Mucosa of descending colon (tissue), 3 donors: ENCODE measurements at regions not wholly inside any gene's neighbourhood (a gene's known extent, or its start where the extent isn't known, plus 50 kb on each side); places are given as distances from the start of the nearest gene placed in this dataset.

Experiments
- ATAC-seq: fragments of 200-7000 bp; cut with Tn5 transposase; one replicate; pipeline ENCODE4 v1.9.1; 2020; ENCODE audit warnings: mild to moderate bottlenecking, moderate library complexity
- DNase-seq, 3 donors: peaks; one replicate each; pipeline ENCODE4 v3.0.0-alpha.2; 2020
- H3K36me3 ChIP-seq: fragments of 200-600 bp; one replicate; pipeline ENCODE4 v1.8.0; 2021; ENCODE audit warnings: low read depth, mild to moderate bottlenecking
- H3K4me1 ChIP-seq: fragments of 200-600 bp; one replicate; pipeline ENCODE4 v1.8.0; 2021; ENCODE audit warnings: low read depth, mild to moderate bottlenecking
- H3K4me3 ChIP-seq: fragments of 200-600 bp; one replicate; pipeline ENCODE4 v1.8.0; 2021; ENCODE audit warnings: mild to moderate bottlenecking
- H3K9me3 ChIP-seq: fragments of 200-600 bp; one replicate; pipeline ENCODE4 v1.8.0; 2021; ENCODE audit warnings: mild to moderate bottlenecking
- intact Hi-C, 2 donors: fragments of 100-400 bp; cut with DNase I in 1 of 2; cut with micrococcal nuclease in 1 of 2; formaldehyde crosslinking; loops; one replicate each; pipeline versions ENCODE4 v1.11.0 to v1.11.1; 2022; cut with DNase I, micrococcal nuclease
- TF ChIP-seq, protein P1 (sequence below): fragments of 200-600 bp; IDR thresholded peaks from one replicate; pipeline ENCODE4 v1.8.0; 2022; ENCODE audit warnings: antibody characterized with exemption, mild to moderate bottlenecking
- donor health status: DM: no; HTN: no; CAD: no; lungs with moderate emphysema.
- donor health status: DM: no; HTN: no; CAD: no.
- donor health status: DM: no; HTN: yes; CAD: no.

GRCh38 chr5:171606414-171607024, 179.1 kb upstream of the SMIM23 start:
- TF ChIP-seq, protein P1, sequence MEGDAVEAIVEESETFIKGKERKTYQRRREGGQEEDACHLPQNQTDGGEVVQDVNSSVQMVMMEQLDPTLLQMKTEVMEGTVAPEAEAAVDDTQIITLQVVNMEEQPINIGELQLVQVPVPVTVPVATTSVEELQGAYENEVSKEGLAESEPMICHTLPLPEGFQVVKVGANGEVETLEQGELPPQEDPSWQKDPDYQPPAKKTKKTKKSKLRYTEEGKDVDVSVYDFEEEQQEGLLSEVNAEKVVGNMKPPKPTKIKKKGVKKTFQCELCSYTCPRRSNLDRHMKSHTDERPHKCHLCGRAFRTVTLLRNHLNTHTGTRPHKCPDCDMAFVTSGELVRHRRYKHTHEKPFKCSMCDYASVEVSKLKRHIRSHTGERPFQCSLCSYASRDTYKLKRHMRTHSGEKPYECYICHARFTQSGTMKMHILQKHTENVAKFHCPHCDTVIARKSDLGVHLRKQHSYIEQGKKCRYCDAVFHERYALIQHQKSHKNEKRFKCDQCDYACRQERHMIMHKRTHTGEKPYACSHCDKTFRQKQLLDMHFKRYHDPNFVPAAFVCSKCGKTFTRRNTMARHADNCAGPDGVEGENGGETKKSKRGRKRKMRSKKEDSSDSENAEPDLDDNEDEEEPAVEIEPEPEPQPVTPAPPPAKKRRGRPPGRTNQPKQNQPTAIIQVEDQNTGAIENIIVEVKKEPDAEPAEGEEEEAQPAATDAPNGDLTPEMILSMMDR: no peak
- no peak overlapping the region for H3K4me3 ChIP-seq
- H3K36me3 ChIP-seq: no peaks in the 10 kb centered on the region
- H3K4me1 ChIP-seq: no peaks in the 10 kb centered on the region
- H3K9me3 ChIP-seq: peaks cover 4% of the 10 kb centered on the region
- ATAC-seq (no peak), DNase-seq (no peak)
- intact Hi-C loops: no loop called here

GRCh38 chr5:171607863-171608262, 177.8 kb upstream of the SMIM23 start:
- ATAC-seq (no peak), DNase-seq (no peak)
- no peak overlapping the region for H3K4me3 ChIP-seq
- intact Hi-C loops: no loop called here
- TF ChIP-seq, protein P1: no peak
- no peaks in the 10 kb centered on the region for H3K4me1 ChIP-seq
- H3K9me3 ChIP-seq: peaks cover 4% of the 10 kb centered on the region
- H3K36me3 ChIP-seq: no peaks in the 10 kb centered on the region

GRCh38 chr5:171609806-171610452, 175.7 kb upstream of the SMIM23 start:
- intact Hi-C loops: no loop called here

GRCh38 chr5:171610686-171611085, 174.9 kb upstream of the SMIM23 start:
- ATAC-seq (no peak), DNase-seq (no peak)
- TF ChIP-seq, protein P1: no peak
- Histone ChIP-seq H3K36me3 (no peaks in the 10 kb centered on the region), H3K4me3 (no peak overlapping the region), H3K9me3 (peaks cover 4% of the 10 kb centered on the region), H3K4me1 (no peaks in the 10 kb centered on the region)
- intact Hi-C loops: no loop called here

More at GRCh38 chr5:171609806-171610452, 175.7 kb upstream of the SMIM23 start:
- no peaks in the 10 kb centered on the region for H3K36me3 ChIP-seq
- ATAC-seq (no peak), DNase-seq (no peak)
- no peak overlapping the region for H3K4me3 ChIP-seq
- H3K9me3 ChIP-seq: peaks cover 4% of the 10 kb centered on the region
- TF ChIP-seq, protein P1: no peak
- no peaks in the 10 kb centered on the region for H3K4me1 ChIP-seq

GRCh38 chr5:171612749-171613148, 172.9 kb upstream of the SMIM23 start:
- TF ChIP-seq, protein P1: no peak
- H3K4me3 ChIP-seq: no peak overlapping the region
- no peak for DNase-seq
- H3K4me1 ChIP-seq: no peaks in the 10 kb centered on the region
- peaks cover under 1% of the 10 kb centered on the region for H3K9me3 ChIP-seq
- intact Hi-C loops: no loop called here
- H3K36me3 ChIP-seq: no peaks in the 10 kb centered on the region
- ATAC-seq: no peak
